Esophagus (tissue), 2 donors: ENCODE measurements at regions not wholly inside any gene's neighbourhood (a gene's known extent, or its start where the extent isn't known, plus 50 kb on each side); places are given as distances from the start of the nearest gene placed in this dataset.

ENCODE experiments used
- H3K27ac ChIP-seq, 2 donors: one replicate each; pipeline ENCODE4 v1.5.1; 2013; ENCODE audit warnings: low read depth in 2 of 2, mild to moderate bottlenecking in 2 of 2, inconsistent platforms in 1 of 2, low read length in 1 of 2, moderate library complexity in 1 of 2
- H3K27me3 ChIP-seq, 2 donors: one replicate each; pipeline ENCODE4 v1.6.1; 2013; ENCODE audit warnings: low read length in 2 of 2, control low read depth in 1 of 2, mild to moderate bottlenecking in 1 of 2; ENCODE audit not compliant: insufficient read depth in 2 of 2, control insufficient read depth in 1 of 2
- H3K36me3 ChIP-seq, 2 donors: one replicate each; pipeline ENCODE4 v1.6.1; 2013; ENCODE audit warnings: low read length in 1 of 2; ENCODE audit not compliant: control insufficient read depth in 2 of 2, insufficient read depth in 2 of 2
- H3K4me1 ChIP-seq, 2 donors: one replicate each; pipeline ENCODE4 v1.6.1; 2013; ENCODE audit warnings: low read length in 1 of 2; ENCODE audit not compliant: control insufficient read depth in 2 of 2, insufficient read depth in 2 of 2
- H3K4me3 ChIP-seq, 2 donors: one replicate each; pipeline ENCODE4 v1.5.1; 2013; ENCODE audit warnings: low read length in 2 of 2, mild to moderate bottlenecking in 2 of 2, low read depth in 1 of 2, moderate library complexity in 1 of 2
- H3K9me3 ChIP-seq, 2 donors: one replicate each; pipeline ENCODE4 v1.6.1; 2013; ENCODE audit warnings: mild to moderate bottlenecking in 2 of 2, low read depth in 1 of 2, low read length in 1 of 2, moderate library complexity in 1 of 2; ENCODE audit not compliant: control insufficient read depth in 2 of 2, insufficient read depth in 1 of 2
- WGBS, 2 donors: extraction: QIAGEN DNeasy Blood & Tissue Kit; methylation state at CpG; one replicate each; pipeline ENCODE4 v1.1.7; 2013; 5-methylcytosine and 5-hydroxymethylcytosine counted together
- donor health status: healthy with polysubstance abuse.
- donor health status: Bipolar disorder and iron deficiency.

- peaks cover 0 to 3% of the 10 kb centered on the region in 2 donors for H3K4me1 ChIP-seq
- no peaks in the 10 kb centered on the region for H3K27me3 ChIP-seq
- WGBS, 2 donors: 59 to 77% methylated on average over 15 of the region's 15 CpGs
- H3K27ac ChIP-seq: no peak overlapping the region
- no peaks in the 10 kb centered on the region for H3K36me3 ChIP-seq
- H3K4me3 ChIP-seq: no peak overlapping the region
- H3K9me3 ChIP-seq: no peaks in the 10 kb centered on the region
Measured at GRCh38 chr13:109665781-109666249, 120.6 kb downstream of the IRS2 start.

DNA sequence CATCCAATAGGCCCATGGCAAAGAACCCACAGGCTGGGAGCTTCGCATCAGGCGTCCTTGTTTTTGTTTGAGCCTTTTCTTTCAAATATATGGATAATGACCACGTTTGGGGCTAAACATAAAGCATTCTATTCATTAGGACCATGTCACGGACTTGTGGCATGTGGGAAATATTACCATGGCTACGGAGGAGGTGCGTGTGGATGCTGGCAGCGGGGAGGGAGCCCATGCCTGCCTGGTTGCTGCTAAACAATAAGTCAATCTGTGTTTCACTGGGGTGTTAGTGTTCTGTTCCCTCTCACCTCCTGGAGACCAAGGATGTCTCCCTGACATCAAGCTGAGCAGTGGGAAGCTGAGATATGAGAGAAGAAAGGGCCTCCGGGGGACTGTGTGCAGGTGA lies 121.1 kb downstream of the IRS2 start:
- Histone ChIP-seq H3K4me3 (no peak overlapping the region), H3K27me3 (no peaks in the 10 kb centered on the region), H3K36me3 (no peaks in the 10 kb centered on the region), H3K9me3 (no peaks in the 10 kb centered on the region), H3K4me1 (peaks cover 0 to 3% of the 10 kb centered on the region in 2 donors), H3K27ac (no peak overlapping the region)
- WGBS, 2 donors: 83 to 85% methylated on average over 8 of the region's 8 CpGs

DNA sequence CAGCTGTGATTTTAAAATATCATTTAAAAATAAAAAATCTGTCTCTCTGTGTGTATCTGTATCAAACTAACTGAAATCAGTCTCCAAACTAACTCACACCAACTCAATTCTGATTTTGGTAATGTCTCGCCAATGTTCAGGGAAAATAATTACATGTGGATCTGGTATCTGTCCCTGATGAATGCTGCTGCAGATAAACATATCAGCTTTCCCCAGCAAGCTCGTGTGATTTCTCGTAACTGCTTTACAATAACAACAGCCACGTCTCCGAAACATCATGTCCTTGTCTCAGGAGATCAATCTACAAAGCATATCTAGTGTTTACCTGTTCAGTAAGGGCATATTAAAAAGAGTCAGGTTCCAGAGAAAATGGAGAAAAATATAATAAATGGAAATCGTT lies 129.0 kb downstream of the IRS2 start:
- 61 to 64% methylated on average over 6 of the region's 6 CpGs for WGBS, 2 donors
- Histone ChIP-seq H3K36me3 (no peaks in the 10 kb centered on the region), H3K4me1 (peaks cover 0 to 6% of the 10 kb centered on the region in 2 donors), H3K27me3 (no peaks in the 10 kb centered on the region), H3K27ac (no peak overlapping the region), H3K9me3 (no peaks in the 10 kb centered on the region), H3K4me3 (no peak overlapping the region)

- H3K9me3 ChIP-seq: no peaks in the 10 kb centered on the region
- H3K27me3 ChIP-seq: no peaks in the 10 kb centered on the region
- no peak overlapping the region for H3K4me3 ChIP-seq
- H3K27ac ChIP-seq: peak overlapping the region in 1 of 2 donors; percentile 42
- 87 to 90% methylated on average over 2 of the region's 2 CpGs for WGBS, 2 donors
- no peaks in the 10 kb centered on the region for H3K36me3 ChIP-seq
- H3K4me1 ChIP-seq: peaks cover 0 to 6% of the 10 kb centered on the region in 2 donors
Measured at GRCh38 chr13:109656206-109656605, 130.2 kb downstream of the IRS2 start.

DNA sequence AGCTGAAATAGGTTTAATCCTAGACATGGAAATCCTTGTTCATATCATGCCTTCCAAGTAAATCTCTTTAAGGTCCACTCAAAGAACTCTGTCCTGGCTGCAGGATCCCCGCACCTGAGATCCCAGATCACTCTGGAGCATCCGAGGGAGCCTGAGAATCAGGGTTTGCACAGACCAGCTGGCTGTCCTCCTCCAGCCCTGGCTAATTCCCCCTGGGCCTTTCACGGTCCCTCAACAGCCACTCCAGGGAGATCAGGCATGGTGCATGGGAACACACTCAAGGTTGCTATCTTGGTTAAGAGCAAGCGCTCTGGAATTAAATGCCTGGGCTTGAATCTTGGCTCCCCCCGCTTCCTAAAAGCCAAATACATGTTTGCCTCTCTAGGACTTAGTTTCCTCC lies 130.8 kb downstream of the IRS2 start:
- Histone ChIP-seq H3K9me3 (no peaks in the 10 kb centered on the region), H3K4me1 (peaks cover 0 to 6% of the 10 kb centered on the region in 2 donors), H3K27me3 (no peaks in the 10 kb centered on the region), H3K36me3 (no peaks in the 10 kb centered on the region), H3K4me3 (no peak overlapping the region), H3K27ac (peak overlapping the region in 1 of 2 donors; percentile 30)
- WGBS, 2 donors: 83 to 84% methylated on average over 5 of the region's 5 CpGs

DNA sequence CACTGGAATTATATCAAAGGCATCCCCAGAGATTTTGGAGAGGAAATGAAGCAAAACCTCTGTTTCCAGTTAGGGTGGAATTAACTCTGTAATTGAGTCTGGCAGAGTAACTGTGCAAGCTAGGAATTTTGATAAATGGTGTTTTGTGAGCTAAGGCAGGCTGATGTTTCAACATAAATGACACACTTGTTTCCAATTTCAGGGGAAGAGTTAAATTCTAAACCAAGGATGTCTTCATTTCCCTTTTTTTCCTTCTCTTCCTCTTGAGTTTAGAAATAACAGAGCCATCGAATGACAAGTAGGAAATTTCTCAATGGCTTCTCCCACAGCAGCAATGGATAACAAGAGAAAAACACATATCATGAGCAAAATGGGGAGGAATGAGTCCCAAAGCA lies 131.2 kb downstream of the IRS2 start:
- peaks cover 0 to 6% of the 10 kb centered on the region in 2 donors for H3K4me1 ChIP-seq
- no peaks in the 10 kb centered on the region for H3K9me3 ChIP-seq
- no peak overlapping the region for H3K27ac ChIP-seq
- H3K27me3 ChIP-seq: no peaks in the 10 kb centered on the region
- H3K36me3 ChIP-seq: no peaks in the 10 kb centered on the region
- no peak overlapping the region for H3K4me3 ChIP-seq
- 40 to 59% methylated on average over 1 of the region's 1 CpG for WGBS, 2 donors

- Histone ChIP-seq H3K27ac (no peak overlapping the region), H3K4me3 (no peak overlapping the region), H3K9me3 (no peaks in the 10 kb centered on the region), H3K4me1 (peaks cover 0 to 6% of the 10 kb centered on the region in 2 donors), H3K36me3 (no peaks in the 10 kb centered on the region), H3K27me3 (no peaks in the 10 kb centered on the region)
- WGBS, 2 donors: 67 to 79% methylated on average over 17 of the region's 17 CpGs
Measured at GRCh38 chr13:109654341-109655205, 131.8 kb downstream of the IRS2 start.

- H3K27me3 ChIP-seq: no peaks in the 10 kb centered on the region
- no peaks in the 10 kb centered on the region for H3K9me3 ChIP-seq
- no peaks in the 10 kb centered on the region for H3K36me3 ChIP-seq
- no peak overlapping the region for H3K4me3 ChIP-seq
- 49 to 50% methylated on average over 3 of the region's 3 CpGs for WGBS, 2 donors
- peaks cover 0 to 6% of the 10 kb centered on the region in 2 donors for H3K4me1 ChIP-seq
- H3K27ac ChIP-seq: no peak overlapping the region
Measured at GRCh38 chr13:109652531-109652930, 133.9 kb downstream of the IRS2 start.

DNA sequence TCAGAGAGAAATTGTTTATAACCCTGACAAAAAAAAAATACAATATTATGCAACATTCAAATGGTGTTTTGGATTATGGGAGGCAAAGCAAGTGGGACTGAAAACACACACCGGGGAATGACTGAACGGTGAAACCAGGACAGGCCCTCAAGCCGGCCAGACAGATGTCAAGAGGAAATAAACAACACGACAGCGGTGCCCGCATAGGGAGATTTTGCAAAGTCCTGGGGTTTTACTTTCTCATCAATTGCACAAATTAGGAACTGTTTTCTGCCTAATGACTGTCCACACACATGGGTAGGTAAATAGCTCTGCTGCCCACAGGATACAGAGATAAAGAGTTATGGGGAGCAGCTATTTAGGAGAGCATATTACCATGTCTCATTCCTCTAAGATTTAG lies 134.5 kb downstream of the IRS2 start:
- Histone ChIP-seq H3K27ac (no peak overlapping the region), H3K9me3 (no peaks in the 10 kb centered on the region), H3K4me3 (no peak overlapping the region), H3K4me1 (peaks cover 0 to 6% of the 10 kb centered on the region in 2 donors), H3K36me3 (no peaks in the 10 kb centered on the region), H3K27me3 (no peaks in the 10 kb centered on the region)
- WGBS, 2 donors: 58 to 72% methylated on average over 6 of the region's 6 CpGs

- no peaks in the 10 kb centered on the region for H3K9me3 ChIP-seq
- H3K36me3 ChIP-seq: no peaks in the 10 kb centered on the region
- H3K4me3 ChIP-seq: no peak overlapping the region
- H3K27ac ChIP-seq: no peak overlapping the region
- 86 to 90% methylated on average over 5 of the region's 5 CpGs for whole genome bisulfite sequencing, 2 donors
- peaks cover 0 to 4% of the 10 kb centered on the region in 2 donors for H3K4me1 ChIP-seq
- H3K27me3 ChIP-seq: no peaks in the 10 kb centered on the region
Measured at GRCh38 chr13:109651311-109651710, 135.1 kb downstream of the IRS2 start.
